HG03095 (cell line): ENCODE measurements at regions not wholly inside any gene's neighbourhood (a gene's known extent, or its start where the extent isn't known, plus 50 kb on each side); places are given as distances from the start of the nearest gene placed in this dataset.

ENCODE experiments used
- ATAC-seq: cut with Tn5 transposase; IDR thresholded peaks from one replicate; pipeline ENCODE4 v1.9.1; 2021; ENCODE audit warnings: moderate library complexity; ENCODE audit not compliant: unreplicated experiment

DNA sequence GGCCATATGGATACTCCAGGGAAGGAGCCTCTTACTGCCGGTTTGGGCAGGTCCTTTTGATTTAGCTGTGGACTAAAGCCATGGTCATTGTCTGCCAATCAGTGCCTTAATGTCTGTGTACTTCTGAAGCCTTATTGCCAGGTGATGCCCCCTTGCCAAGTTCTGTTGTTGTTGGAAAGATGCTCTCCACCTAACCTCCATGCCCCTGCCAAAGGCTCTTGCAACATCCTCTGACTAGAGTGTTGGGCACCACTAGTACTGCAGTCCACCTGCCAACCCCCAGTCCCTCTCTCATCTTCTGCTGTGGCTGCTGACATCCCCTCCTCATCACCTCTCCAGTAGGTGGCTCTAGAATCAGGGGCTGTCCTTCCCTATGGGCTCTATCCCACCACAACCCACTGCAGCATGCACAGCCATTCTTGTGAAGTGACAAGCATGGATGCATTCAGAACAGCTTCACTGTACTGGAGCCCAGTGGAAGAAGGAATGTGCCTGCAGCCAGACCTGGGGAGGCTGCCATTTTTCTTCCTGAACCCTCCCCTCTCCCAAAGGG is 375.3 kb upstream of the CDH5 start:
- no peak for ATAC-seq

DNA sequence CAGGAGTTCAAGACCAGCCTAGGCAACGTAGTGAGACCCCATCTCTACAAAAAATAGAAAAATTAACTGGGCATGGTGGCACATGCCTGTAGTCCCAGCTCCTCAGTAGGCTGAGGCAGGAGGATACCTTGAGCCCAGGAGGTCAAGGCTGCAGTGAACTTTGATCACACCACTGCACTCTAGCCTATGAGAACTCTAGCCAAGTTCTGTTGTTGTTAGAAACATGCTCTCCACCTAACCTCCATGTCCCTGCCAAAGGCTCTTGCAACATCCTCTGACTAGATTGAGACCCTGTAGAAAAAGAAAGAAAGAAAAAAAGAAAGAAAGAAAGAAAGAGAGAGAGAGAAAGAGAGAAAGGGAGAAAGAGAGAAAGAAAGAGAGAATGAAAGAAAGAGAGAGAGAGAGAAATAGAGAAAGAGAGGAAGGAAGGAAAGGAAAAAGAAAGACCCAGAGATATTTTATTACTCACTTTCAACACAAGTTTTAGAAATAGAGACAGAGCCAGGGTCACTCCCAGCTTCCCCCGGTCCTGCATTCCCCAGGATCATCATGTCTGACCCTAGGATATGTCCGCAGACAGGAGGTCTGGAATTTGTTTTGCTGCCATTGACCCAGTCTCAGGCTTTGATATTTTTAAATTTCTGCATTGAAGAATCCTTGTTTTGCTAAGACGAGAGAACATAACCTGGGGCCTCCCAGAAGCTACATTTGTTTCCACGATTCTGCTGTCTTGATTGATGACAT is 376.5 kb upstream of the CDH5 start:
- ATAC-seq, result no peak

DNA sequence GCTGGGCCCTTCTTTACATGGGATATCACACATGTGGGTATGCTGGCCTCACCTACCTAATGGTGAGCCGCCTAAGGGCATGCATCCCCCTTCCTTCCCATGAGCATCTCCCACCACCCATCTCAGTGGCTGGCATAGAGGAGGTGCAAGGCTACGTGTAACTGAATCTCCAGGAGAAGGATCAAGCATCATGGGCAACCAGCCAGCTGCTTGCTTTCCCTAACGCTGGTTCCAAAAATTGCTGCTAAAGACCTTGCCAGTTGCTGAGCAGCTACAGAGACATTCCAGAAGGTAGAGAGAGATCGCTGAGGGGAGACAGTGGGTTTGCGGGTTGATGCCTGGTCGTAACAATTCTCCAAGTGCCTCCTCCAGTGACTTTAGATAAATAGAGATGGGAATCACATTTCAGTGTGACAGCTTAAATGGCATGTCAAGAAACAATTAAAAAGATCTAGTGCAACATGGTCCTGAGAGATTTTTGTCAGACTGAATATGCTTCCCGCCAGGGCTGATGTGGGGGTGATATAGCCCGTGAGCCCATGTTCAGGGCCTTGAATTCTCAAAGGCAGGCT is 378.4 kb upstream of the CDH5 start:
- no peak for ATAC-seq

DNA sequence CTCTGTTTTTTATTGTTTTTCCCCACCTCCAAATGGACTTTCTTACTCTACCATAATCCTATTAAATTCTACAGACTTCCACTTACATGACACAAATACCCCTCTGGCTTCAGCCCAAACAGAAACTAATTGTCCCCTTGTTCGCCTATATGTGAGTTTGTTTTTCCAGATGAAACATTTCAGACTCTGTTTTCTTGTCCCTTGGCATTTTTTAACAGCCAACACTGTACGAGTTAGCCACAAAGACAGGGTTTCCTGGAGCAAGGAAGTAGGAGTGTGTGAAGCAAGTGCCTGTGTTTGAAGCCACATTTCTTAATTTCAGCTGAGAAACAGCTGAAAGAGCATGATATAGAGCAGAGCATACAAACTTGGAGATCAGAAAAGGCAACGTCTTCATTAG is 382.2 kb upstream of the CDH5 start:
- ATAC-seq, result no peak

DNA sequence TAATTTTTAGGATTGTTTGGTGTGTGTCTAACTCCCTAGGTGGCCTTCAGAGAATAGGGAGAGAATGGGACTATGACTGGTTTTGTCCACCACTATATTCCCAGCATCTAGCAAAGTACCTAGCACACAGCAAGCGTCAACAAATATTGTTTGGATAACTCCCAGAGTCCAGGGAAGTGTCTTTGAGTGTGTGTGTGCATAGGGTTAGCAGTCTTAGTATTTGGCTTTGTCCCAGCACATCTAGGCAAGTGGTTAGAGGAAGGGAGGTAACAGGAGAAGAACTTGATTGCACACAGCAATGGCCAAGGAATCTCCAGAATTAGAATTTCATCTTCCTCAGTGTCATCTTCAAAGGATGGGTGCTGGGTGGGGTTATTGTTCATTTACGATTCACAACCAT is 385.4 kb upstream of the CDH5 start:
- no peak for ATAC-seq

DNA sequence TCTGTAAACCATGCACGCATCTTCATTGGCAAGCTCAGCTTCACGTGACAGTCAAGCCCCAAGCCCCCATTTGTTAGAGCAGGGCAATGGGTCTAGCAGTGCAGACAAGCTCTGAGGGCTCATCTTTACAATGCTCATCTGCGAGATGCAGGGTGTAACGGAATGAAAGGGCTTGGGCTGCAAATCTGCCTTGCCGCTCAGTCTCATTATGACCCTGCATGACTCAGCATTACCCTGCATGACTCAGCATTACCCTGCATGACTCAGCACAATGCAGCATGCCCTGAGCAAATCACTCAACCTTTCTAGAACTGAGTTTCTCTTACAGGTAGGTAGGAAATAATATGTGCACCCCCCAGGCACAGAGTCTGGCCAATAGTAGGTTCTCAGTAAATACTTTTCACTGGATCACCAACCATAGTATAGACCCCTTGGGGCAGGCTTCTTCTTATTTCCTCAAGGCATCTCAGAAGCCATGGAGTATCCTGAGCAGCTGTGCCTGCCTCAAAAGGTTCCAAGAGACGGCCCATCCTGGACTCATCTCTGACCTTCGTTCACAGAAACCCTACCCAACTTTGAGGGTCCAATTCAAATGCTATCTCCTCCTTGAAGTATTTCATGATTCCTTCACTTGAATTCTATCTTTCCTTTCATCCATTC is 391.3 kb upstream of the CDH5 start:
- ATAC-seq, result no peak

DNA sequence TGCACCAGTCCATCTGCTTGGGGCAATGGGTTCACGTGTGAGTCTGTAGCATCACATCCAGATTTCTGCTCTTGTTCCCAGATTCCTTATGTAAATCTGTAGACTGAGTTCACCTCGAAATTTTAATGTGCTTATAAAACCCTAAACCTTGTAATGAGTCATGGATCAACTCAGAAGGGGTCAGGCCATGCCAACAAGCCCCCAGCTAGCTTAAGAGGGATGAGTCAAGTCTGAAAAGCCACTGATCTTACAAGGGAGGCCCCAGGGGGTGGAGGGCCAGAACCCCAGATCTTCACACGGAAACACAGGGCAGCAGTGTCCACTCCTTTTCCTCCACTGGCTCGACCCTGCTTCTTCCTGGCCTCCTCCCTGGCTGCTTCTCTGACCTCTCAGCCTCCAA is 399.1 kb upstream of the CDH5 start:
- no peak for ATAC-seq

DNA sequence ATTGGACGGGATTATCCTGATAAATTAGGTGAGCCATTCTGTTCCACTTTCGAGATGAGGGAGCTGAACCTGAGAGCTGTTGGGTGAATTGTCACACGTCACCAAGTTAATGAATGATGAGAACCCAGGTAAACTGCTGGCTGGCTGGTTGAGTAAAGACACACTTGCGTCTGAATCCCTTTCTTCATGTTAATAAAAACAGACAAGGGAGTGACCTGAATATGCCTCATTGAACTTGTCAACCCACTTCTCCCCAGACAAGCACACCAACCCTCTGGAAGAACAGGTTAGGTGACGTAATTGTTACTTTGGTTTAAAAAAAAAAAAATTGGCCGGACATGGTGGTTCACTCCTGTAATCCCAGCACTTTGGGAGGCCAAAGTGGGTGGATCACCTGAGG is 400.9 kb upstream of the CDH5 start:
- no peak for ATAC-seq

DNA sequence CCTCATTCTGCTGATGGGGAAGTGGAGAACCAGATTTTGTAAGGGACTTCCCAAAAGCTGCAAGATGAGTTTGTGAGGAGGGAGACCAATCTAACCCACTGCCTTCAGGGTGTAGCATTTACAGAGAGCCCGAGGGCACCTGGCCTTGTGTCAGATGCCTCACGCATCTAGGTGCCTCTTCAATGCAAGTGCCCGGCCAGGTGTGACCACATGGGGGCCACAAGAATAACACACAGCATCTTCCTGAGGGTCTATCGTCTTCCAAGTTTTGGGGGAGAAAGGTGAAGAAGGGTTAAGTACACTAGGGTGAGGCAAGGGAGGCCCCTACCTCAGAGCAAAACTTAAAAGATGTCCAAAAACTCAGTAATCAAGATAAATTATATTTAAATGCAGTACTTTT is 401.7 kb upstream of the CDH5 start:
- no peak for ATAC-seq

DNA sequence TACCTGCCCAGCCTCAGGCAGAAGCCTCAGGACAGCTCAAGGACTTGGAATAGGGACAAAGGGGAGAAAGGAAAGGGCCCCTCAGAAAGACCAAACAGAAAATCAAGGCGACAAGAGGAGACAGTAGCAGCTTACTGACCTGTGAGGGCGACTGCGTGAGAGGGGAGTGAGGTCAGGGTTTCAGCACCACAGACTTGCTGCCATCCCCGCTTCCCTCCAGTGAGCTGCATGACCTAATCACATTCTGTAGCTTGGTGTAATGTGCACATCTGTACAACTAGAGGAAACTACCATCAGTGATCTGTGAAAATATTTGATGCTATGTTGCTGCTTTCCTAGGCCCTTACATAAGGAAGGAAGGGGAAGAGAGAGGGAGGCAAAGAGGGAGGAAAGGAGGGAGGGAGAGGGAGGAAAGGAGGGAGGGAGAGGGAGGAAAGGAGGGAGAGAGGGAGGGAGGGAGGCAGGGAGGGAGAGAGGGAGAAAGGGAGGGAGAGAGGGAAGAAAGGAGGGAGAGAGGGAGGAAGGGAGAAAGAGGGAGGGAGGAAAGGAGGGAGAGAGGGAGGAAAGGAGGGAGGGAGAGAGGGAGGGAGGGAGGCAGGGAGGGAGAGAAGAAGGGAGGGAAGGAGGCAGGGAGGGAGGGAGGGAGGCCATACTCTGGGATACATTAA is 404.9 kb upstream of the CDH5 start:
- ATAC-seq, result no peak

DNA sequence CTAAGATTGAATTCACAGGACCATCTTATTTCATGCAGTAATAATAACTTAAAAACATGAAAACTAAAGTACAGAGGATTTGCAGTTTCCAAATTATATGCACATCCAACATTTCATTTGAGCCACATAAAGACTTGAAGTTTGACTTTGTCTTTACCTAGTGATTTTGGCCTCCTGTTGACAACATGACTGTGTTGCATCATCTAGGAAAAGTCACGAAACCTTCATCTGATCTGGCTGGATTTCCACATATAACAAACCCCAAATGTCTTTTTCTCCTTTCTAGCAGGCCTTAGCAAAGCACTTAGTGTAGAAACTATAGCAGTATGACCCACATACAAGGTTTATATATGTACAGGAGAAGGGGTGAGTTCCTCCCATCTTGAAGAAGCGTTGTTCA is 406.5 kb upstream of the CDH5 start:
- ATAC-seq, result no peak

DNA sequence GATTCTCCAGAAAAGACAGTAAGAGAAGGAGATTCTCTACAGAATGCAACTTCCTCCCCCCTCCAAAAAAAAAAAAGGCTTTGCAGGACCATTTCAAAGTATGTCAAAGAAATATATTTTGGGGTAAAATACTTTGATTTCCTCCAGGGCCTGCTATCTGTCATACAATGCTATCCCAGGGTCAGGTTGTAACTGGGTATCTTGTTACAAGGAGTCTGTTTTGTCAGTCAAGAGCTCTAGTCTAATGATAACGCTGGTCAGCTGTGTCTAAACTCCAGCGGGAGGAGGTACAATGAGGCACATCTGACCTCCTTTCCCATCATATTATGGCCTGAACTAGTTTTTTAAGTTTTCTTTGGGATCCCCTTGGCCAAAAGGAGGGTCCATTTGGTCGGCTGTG is 408.4 kb upstream of the CDH5 start:
- ATAC-seq, result no peak

DNA sequence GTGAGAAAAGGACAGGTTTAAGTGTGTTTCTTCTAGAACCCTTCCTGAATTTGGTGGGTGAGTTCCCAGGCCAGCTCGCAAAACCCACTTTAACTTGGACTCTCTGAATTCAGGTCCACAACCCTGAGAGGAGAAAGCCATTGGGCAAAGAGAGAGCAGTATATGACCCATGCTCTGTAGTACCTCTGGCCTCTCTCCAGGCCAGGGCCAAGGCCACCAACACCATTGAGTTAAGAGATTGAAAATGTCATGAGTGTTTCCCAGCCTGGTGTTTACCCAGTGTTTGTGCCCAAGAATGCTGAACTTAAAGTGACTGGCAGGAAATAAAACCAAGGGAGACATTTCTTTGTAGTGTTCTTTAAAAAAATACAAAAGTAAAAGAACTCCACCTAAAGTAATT is 410.4 kb upstream of the CDH5 start:
- no peak for ATAC-seq

DNA sequence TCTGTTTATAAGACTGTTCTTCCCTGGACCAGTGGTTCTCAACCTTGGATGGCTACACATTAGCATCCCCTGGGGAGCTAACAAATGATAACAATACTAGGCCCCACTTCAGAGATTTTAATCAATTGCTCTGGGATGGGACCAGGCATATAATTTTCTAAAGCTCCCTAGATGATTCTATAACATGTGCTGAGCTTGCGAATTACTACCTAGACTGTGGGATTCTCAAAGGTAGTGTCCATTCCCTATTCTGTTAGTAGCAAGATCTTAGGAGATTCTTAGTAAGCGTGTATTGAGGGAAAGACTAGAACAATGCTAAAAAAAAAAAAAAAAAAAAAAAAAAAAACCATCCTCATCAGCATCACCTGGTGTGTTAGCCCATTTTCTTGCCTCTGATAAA is 412.0 kb upstream of the CDH5 start:
- no peak for ATAC-seq

DNA sequence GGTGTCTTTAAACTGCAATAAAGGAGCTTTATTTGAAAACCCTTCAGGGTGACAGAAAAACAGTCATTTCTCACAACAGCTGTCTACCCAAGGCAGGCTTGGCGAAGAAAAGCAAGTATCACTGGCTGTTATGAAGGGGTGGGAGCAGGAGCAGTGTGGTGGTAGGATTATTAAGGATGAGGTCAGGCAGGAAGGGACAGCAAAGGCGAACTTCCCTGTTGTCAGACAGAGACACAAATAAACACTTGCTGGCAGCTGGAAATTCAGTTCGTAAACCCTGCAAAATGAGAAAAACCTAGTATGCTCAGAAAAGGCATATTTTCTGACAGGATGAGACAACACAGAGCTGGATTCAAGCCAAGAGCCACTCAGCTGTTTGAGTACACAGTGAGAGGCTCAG is 416.3 kb upstream of the CDH5 start:
- no peak for ATAC-seq

DNA sequence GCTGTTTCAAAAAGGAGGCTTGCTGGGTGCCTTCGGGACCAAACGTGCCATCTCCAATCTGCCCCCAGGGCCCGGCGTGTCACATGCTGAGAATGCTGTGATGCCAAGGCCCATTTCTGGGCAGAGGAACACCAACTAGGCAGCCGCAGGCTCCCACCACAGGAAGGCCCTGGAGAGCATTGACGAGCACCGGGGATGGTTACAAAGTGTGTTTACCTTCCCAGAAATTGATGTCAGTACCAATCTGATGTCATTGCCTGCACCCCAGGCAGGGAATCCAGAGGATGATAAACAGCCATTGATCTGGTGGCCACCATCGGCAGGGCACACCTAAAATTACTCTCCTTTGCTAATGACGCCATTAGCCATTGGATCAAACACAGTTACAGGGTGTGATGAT is 418.1 kb upstream of the CDH5 start:
- no peak for ATAC-seq

DNA sequence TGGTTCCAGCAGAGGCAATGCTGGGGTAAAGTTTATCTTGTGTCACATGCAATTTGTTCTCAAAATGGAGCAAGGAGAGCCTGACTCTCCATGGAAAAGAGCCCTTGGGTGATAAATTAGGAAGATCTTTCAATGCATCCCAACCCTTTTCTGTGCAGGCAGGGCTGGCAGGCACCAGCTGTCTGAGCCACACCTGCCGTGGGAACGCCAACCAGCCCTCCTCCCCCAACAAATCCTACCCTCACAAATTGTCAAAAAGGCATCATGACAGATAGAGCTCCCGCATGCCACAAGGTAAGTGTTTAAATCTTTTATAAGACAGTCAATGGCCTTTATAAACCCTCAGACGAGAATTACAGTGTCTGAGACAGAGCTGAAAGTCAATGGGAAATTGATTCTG is 418.5 kb upstream of the CDH5 start:
- ATAC-seq, result no peak

DNA sequence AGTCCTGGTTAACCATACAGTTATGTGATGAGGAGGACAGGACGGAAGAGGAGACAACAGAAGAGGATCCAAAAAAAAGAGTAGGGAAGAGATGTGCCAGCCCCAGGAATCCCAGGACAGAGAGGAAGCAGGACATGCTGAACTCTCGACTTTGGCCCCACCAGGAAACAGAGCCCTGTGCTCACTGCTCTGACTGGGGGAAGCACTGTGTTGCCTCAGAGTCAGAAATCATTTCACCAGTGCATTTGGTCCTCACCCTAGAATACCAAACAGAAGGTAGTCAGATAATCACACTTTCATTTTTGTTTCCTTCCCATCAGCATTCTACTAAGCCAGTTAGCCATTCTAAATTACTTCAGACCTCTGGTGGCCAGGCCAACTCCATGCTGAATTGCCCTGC is 421.0 kb upstream of the CDH5 start:
- ATAC-seq, result no peak

DNA sequence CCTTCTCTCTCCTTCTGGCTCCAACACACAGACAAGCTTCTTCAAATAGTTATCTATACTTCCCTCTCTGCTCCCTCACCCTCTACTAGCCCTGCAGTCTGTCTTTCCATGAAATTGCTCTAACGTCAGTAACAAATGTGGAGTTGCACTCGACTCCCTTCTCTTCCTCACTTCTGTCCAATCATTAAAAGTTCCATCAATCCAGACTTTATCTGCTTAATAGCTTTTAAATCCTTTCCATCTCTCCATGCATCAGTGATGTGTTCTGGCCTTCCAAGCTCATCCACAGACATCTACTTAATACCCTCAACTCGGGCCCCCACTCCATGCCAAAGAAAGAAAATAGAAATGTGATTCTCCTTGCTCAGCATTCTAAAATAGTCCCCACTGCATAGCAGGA is 422.1 kb upstream of the CDH5 start:
- no peak for ATAC-seq

DNA sequence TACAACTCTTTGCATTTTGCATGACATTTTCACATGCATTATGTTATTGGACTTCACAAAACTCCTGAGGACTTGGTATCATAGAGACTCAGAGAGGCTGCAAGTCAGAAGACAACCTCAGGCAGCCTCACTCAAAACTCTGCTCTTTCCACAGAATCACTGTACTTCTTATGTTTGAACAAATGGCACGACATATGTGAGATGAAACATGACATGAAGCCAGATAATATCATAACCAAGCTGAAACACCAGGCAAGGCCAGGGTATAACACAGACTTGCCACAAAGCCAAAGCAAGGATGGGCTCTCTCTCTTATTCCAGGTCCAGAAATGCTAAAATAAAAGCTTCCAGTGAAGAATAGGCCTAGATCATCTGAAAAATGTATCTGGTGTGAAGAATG is 425.8 kb upstream of the CDH5 start:
- ATAC-seq, result no peak

DNA sequence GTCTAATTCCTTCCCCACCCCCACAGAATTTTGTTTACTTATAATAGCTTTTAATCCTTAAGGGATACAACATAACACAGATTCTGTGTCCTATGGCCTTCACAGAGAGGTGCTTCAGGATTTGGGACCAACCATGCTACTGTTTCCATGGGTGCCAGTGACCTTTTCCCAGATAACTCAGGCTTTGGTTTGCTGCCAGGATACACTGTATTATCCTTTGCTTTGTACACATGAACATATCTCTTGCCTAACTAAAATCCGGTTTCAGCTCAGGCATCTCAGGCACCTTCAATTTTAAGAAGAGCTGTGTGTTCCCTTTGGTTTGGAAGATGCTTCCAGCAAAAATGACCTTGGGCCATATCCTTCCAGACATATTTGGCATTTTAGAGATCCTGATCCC is 428.4 kb upstream of the CDH5 start:
- ATAC-seq, result no peak

DNA sequence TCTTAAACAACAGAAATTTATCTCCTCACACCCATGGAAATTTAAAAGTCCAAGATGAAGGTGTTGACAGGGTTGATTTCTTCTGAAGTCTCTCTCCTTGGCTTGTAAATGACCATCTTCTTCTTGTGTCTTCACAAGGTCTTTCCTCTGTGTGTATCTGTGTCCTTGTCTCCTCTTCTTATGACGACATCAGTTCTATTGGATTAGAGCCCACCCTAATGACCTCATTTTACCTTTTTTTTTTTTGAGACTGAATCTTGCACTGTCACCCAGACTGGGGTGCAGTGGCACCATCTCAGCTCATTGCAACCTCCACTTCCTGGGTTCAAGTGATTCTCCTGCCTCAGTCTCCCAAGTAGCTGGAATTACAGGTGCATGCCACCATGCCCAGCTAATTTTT is 429.0 kb upstream of the CDH5 start:
- ATAC-seq, result no peak
